Endothelial cell of umbilical vein (primary cell): ENCODE measurements at regions not wholly inside any gene's neighbourhood (a gene's known extent, or its start where the extent isn't known, plus 50 kb on each side); places are given as distances from the start of the nearest gene placed in this dataset.

ENCODE experiments used
- BruUV-seq: library from RNA; stranded (reverse); fragments of 400-500 nt; replicated peaks from 2 replicates; lab custom pipeline; 2021; lab: Mats Ljungman, UMichigan
- CTCF ChIA-PET: fragments of 300-600, 350-600 bp; sonication (Branson Sonifier 250); formaldehyde crosslinking; loops from one replicate; lab custom pipeline; 2021; ENCODE audit warnings: antibody characterized with exemption, inconsistent platforms; lab: Charles Lee
- POLR2A ChIA-PET: fragments of 300-600, 350-600 bp; sonication (Branson Sonifier 250); formaldehyde crosslinking; loops from one replicate; lab custom pipeline; 2021; ENCODE audit warnings: antibody characterized with exemption, inconsistent platforms; lab: Charles Lee
- DNase-seq: peaks from one replicate; pipeline ENCODE4 v3.0.0-alpha.2; 2011; ENCODE audit warnings: low read depth, low spot score
- FAIRE-seq: peaks from 2 replicates; lab custom pipeline; 2011; peaks lifted over from hg19 to GRCh38; lab: Jason Lieb, UNC
- H2AFZ ChIP-seq: 2 replicates; pipeline ENCODE4 v1.6.0; 2012; ENCODE audit warnings: low read depth, low read length, control low read depth, inconsistent platforms
- H3K27ac ChIP-seq: 2 replicates; pipeline ENCODE4 v1.5.1; 2011; ENCODE audit warnings: low read depth, mild to moderate bottlenecking, control low read depth, low read length, moderate library complexity; ENCODE audit not compliant: insufficient read depth
- H3K27me3 ChIP-seq, 2 experiments: 2 replicates each; pipeline versions ENCODE4 v1.6.0 to v1.6.1; 2011; ENCODE audit warnings: low read length in 2 of 2, mixed read lengths in 1 of 2; ENCODE audit not compliant: control insufficient read depth in 2 of 2, insufficient read depth in 2 of 2
- H3K36me3 ChIP-seq, 2 experiments: 2 replicates in 1 of 2; 3 replicates in 1 of 2; pipeline ENCODE4 v1.5.1; 2011; ENCODE audit warnings: low read length in 2 of 2, mild to moderate bottlenecking in 1 of 2, moderate library complexity in 1 of 2; ENCODE audit not compliant: control insufficient read depth in 2 of 2, insufficient read depth in 2 of 2; ENCODE audit errors: extremely low read depth in 1 of 2
- H3K4me1 ChIP-seq: 3 replicates; pipeline ENCODE4 v1.5.1; 2011; ENCODE audit warnings: mild to moderate bottlenecking, low read length; ENCODE audit not compliant: control insufficient read depth, insufficient read depth; ENCODE audit errors: extremely low read depth
- H3K4me2 ChIP-seq: 2 replicates; pipeline ENCODE4 v1.6.1; 2011; ENCODE audit warnings: low read length, control low read depth, mixed read lengths; ENCODE audit not compliant: insufficient read depth
- H3K4me3 ChIP-seq, 3 experiments: fragments of 200-600 bp in 1 of 3; sonication (generic), shearing (Covaris generic) in 1 of 3; replicated peaks in 1 of 3; 2 replicates each; pipeline ENCODE4 v1.5.1; 2011 to 2016; ENCODE audit warnings: control low read depth in 3 of 3, low read length in 3 of 3, mild to moderate bottlenecking in 2 of 3, inconsistent platforms in 1 of 3, low read depth in 1 of 3, moderate library complexity in 1 of 3; ENCODE audit not compliant: insufficient read depth in 1 of 3
- H3K79me2 ChIP-seq: 2 replicates; pipeline ENCODE4 v1.6.0; 2012; ENCODE audit warnings: low read length, inconsistent platforms; ENCODE audit not compliant: control insufficient read depth, insufficient read depth
- H3K9ac ChIP-seq: replicated peaks from 2 replicates; pipeline ENCODE3; 2011; ENCODE audit warnings: low read length, control low read depth; ENCODE audit not compliant: insufficient read depth; ENCODE audit errors: extremely low read depth
- H3K9me1 ChIP-seq: replicated peaks from 3 replicates; pipeline ENCODE4 v1.6.0; 2011; ENCODE audit warnings: mild to moderate bottlenecking, low read length; ENCODE audit not compliant: control insufficient read depth, insufficient read depth; ENCODE audit errors: extremely low read depth
- H3K9me3 ChIP-seq: replicated peaks from 2 replicates; pipeline ENCODE4 v1.5.1; 2012; ENCODE audit warnings: low read length, inconsistent platforms; ENCODE audit not compliant: control insufficient read depth, insufficient read depth
- H4K20me1 ChIP-seq: replicated peaks from 2 replicates; pipeline ENCODE3; 2011; ENCODE audit warnings: mild to moderate bottlenecking, low read length; ENCODE audit not compliant: control insufficient read depth, insufficient read depth; ENCODE audit errors: extremely low read depth
- EZH2 ChIP-seq: IDR thresholded peaks from 2 replicates; pipeline ENCODE4 v1.6.1; 2012; ENCODE audit warnings: borderline replicate concordance, low read depth, mild to moderate bottlenecking, moderate library complexity, low read length, inconsistent platforms; ENCODE audit not compliant: severe bottlenecking
- FOS ChIP-seq: IDR thresholded peaks from 2 replicates; pipeline ENCODE4 v1.6.1; 2011; ENCODE audit warnings: mild to moderate bottlenecking, low read length, moderate library complexity, borderline replicate concordance; ENCODE audit not compliant: insufficient read depth
- GATA2 ChIP-seq: IDR thresholded peaks from 2 replicates; pipeline ENCODE4 v1.7.0; 2011; ENCODE audit warnings: low read depth, mild to moderate bottlenecking, moderate library complexity, mixed read lengths, low read length; ENCODE audit not compliant: insufficient read length, insufficient read depth
- JUN ChIP-seq: IDR thresholded peaks from 2 replicates; pipeline ENCODE4 v1.6.1; 2011; ENCODE audit warnings: borderline replicate concordance, low read depth; ENCODE audit not compliant: insufficient read length, insufficient read depth
- MAX ChIP-seq: IDR thresholded peaks from 2 replicates; pipeline ENCODE4 v1.6.1; 2011; ENCODE audit not compliant: insufficient read depth, insufficient read length
- MYC ChIP-seq: IDR thresholded peaks from one replicate; pipeline ENCODE4 v1.6.1; 2011; ENCODE audit warnings: mild to moderate bottlenecking, low read depth, low read length
- POLR2A ChIP-seq: IDR thresholded peaks from 2 replicates; pipeline ENCODE4 v1.6.1; 2012; ENCODE audit warnings: low read depth, mild to moderate bottlenecking, control low read depth, low read length
- POLR2AphosphoS5 ChIP-seq: IDR thresholded peaks from 2 replicates; pipeline ENCODE4 v1.6.1; 2012; ENCODE audit warnings: low read depth, mild to moderate bottlenecking, control low read depth, low read length, moderate library complexity; ENCODE audit not compliant: insufficient read depth
- dilution Hi-C: fragments of 300-500 bp; cut with MboI; formaldehyde crosslinking; loops from one replicate; pipeline ENCODE4 v1.15.0; 2019; ENCODE audit warnings: low sequenced_read_pairs; ENCODE audit not compliant: extremely low pct_ligation_motif_present
- intact Hi-C: fragments of 100-400 bp; cut with micrococcal nuclease; formaldehyde crosslinking; loops from one replicate; pipeline ENCODE4 v1.10.0; 2022
- TF ChIP-seq, protein P1 (sequence below), 2 donors: IDR thresholded peaks; 1 replicate in 1 of 2; 2 replicates in 1 of 2; pipeline ENCODE4 v1.5.1; 2011; ENCODE audit warnings: low read length in 2 of 2, mild to moderate bottlenecking in 2 of 2, moderate library complexity in 2 of 2, control low read depth in 1 of 2, inconsistent platforms in 1 of 2, low read depth in 1 of 2; ENCODE audit not compliant: insufficient read depth in 1 of 2; ENCODE audit errors: extremely low read depth in 1 of 2

DNA sequence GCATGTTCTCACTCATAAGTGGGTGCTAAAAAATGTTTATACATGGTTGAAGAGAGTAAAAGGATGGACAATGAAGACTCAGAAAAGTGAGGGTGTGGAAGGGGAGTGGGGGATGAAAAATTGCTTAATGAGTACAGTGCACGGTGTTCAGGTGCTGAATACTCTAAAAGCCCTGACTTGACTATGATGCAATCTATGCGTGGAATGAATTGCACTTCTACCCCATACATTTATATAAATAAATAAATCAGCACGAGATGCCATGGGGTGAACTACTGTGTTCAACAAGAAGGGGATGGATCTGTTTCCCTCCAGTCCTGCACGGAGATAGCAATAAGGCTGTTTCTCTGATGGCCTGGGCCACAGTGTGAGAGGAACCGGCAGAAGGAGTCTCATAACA lies 254.3 kb upstream of the LYZL1 start:
- Histone ChIP-seq H2AFZ (no peak overlapping the region), H3K27me3 (peaks cover 0 to 4% of the 10 kb centered on the region in 2 experiments), H3K4me1 (no peaks in the 10 kb centered on the region), H3K4me2 (no peak overlapping the region), H3K36me3 (no peaks in the 10 kb centered on the region), H4K20me1 (no peaks in the 10 kb centered on the region), H3K79me2 (no peaks in the 10 kb centered on the region), H3K9ac (no peak overlapping the region), H3K4me3 (no peak overlapping the region), H3K9me1 (no peaks in the 10 kb centered on the region), H3K27ac (no peak overlapping the region), H3K9me3 (no peaks in the 10 kb centered on the region)
- FAIRE-seq (no peak), DNase-seq (no peak)
- BruUV-seq = no TSS peak
- CTCF ChIA-PET = no interaction called here
- TF ChIP-seq, protein P1, sequence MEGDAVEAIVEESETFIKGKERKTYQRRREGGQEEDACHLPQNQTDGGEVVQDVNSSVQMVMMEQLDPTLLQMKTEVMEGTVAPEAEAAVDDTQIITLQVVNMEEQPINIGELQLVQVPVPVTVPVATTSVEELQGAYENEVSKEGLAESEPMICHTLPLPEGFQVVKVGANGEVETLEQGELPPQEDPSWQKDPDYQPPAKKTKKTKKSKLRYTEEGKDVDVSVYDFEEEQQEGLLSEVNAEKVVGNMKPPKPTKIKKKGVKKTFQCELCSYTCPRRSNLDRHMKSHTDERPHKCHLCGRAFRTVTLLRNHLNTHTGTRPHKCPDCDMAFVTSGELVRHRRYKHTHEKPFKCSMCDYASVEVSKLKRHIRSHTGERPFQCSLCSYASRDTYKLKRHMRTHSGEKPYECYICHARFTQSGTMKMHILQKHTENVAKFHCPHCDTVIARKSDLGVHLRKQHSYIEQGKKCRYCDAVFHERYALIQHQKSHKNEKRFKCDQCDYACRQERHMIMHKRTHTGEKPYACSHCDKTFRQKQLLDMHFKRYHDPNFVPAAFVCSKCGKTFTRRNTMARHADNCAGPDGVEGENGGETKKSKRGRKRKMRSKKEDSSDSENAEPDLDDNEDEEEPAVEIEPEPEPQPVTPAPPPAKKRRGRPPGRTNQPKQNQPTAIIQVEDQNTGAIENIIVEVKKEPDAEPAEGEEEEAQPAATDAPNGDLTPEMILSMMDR (IDR thresholded peaks at IDR 0.05; ENCODE audit: extremely low read depth in 1 of 2, insufficient read depth in 1 of 2, low read depth in 1 of 2, low read length in 2 of 2) = no peak
- TF ChIP-seq GATA2 (no peak), POLR2AphosphoS5 (no peak), JUN (no peak), FOS (no peak), POLR2A (no peak), EZH2 (no peak), MAX (no peak), MYC (no peak)
- dilution Hi-C loops (no loop called here), intact Hi-C loops (no loop called here)
- POLR2A ChIA-PET = no interaction called here
